GM19463 (cell line): ENCODE measurements at regions not wholly inside any gene's neighbourhood (a gene's known extent, or its start where the extent isn't known, plus 50 kb on each side); places are given as distances from the start of the nearest gene placed in this dataset.
"Not testable (repeated sequence)": the region's sequence is repeated elsewhere in the genome, so short reads cannot be mapped to it uniquely, and the experiment has no call there.

Experiments
- ATAC-seq: cut with Tn5 transposase; IDR thresholded peaks from one replicate; pipeline ENCODE4 v1.9.1; 2021; ENCODE audit warnings: mild to moderate bottlenecking, moderate library complexity; ENCODE audit not compliant: unreplicated experiment

- no peak for ATAC-seq
Measured at GRCh38 chr10:130261306-130261705, 125.1 kb downstream of the GLRX3 start.

- ATAC-seq = no peak
Measured at GRCh38 chr10:130261766-130262165, 125.6 kb downstream of the GLRX3 start.

- ATAC-seq = no peak
Measured at GRCh38 chr10:130263289-130263688, 127.1 kb downstream of the GLRX3 start.

- no peak for ATAC-seq
Measured at GRCh38 chr10:130265542-130265941, 129.4 kb downstream of the GLRX3 start.

- no peak for ATAC-seq
Measured at GRCh38 chr10:130282492-130283218, 146.5 kb downstream of the GLRX3 start.

- ATAC-seq = no peak
Measured at GRCh38 chr10:130283219-130283545, 147.0 kb downstream of the GLRX3 start.

GRCh38 chr10:130295761-130296160 lies 159.6 kb downstream of the GLRX3 start:
- not testable (repeated sequence) for ATAC-seq

- no peak for ATAC-seq
Measured at GRCh38 chr10:130300608-130301020, 164.4 kb downstream of the GLRX3 start.

GRCh38 chr10:130301021-130301892 lies 165.1 kb downstream of the GLRX3 start:
- ATAC-seq = no peak

- no peak for ATAC-seq
Measured at GRCh38 chr10:130326954-130327353, 190.8 kb downstream of the GLRX3 start.

- no peak for ATAC-seq
Measured at GRCh38 chr10:130329792-130330191, 193.6 kb downstream of the GLRX3 start.

- ATAC-seq = no peak
Measured at GRCh38 chr10:130333185-130333584, 197.0 kb downstream of the GLRX3 start.

GRCh38 chr10:130335336-130335735 lies 199.1 kb downstream of the GLRX3 start:
- no peak for ATAC-seq

- ATAC-seq = no peak
Measured at GRCh38 chr10:130336617-130337304, 200.6 kb downstream of the GLRX3 start.

- ATAC-seq = no peak
Measured at GRCh38 chr10:130337305-130337640, 201.1 kb downstream of the GLRX3 start.

GRCh38 chr10:130337696-130338635 lies 201.8 kb downstream of the GLRX3 start:
- no peak for ATAC-seq

- no peak for ATAC-seq
Measured at GRCh38 chr10:130338636-130339024, 202.4 kb downstream of the GLRX3 start.

GRCh38 chr10:130339091-130339490 lies 202.9 kb downstream of the GLRX3 start:
- no peak for ATAC-seq

GRCh38 chr10:130339911-130340310 lies 203.7 kb downstream of the GLRX3 start:
- no peak for ATAC-seq

- ATAC-seq = no peak
Measured at GRCh38 chr10:130340816-130341215, 204.6 kb downstream of the GLRX3 start.

- ATAC-seq = no peak
Measured at GRCh38 chr10:130341356-130341755, 205.2 kb downstream of the GLRX3 start.
